Activated CD8-positive, alpha-beta memory T cell treated with anti-CD3 and anti-CD28 coated beads, Interleukin-2, amount 50 U/mL, for 24 hours (primary cell): ENCODE measurements at regions not wholly inside any gene's neighbourhood (a gene's known extent, or its start where the extent isn't known, plus 50 kb on each side); places are given as distances from the start of the nearest gene placed in this dataset.

ENCODE experiments used
- DNase-seq: peaks from one replicate; pipeline ENCODE4 v3.0.0-alpha.2; 2020; ENCODE audit errors: extremely low read depth

- no peak for DNase-seq
Measured at GRCh38 chr9:73451003-73451402, 299.3 kb downstream of the ANXA1 start.

GRCh38 chr9:73459817-73460216 lies 308.2 kb downstream of the ANXA1 start:
- DNase-seq = no peak

GRCh38 chr9:73468716-73469115 lies 317.1 kb downstream of the ANXA1 start:
- DNase-seq = no peak

GRCh38 chr9:73470766-73471165 lies 319.1 kb downstream of the ANXA1 start:
- DNase-seq = no peak

GRCh38 chr9:73474002-73474600 lies 322.4 kb downstream of the ANXA1 start:
- DNase-seq = no peak

GRCh38 chr9:73474625-73475024 lies 323.0 kb downstream of the ANXA1 start:
- DNase-seq = no peak

GRCh38 chr9:73494894-73495293 lies 343.2 kb downstream of the ANXA1 start:
- no peak for DNase-seq

- DNase-seq = no peak
Measured at GRCh38 chr9:73497796-73498195, 346.1 kb downstream of the ANXA1 start.

GRCh38 chr9:73515216-73515615 lies 363.6 kb downstream of the ANXA1 start:
- no peak for DNase-seq

- DNase-seq = no peak
Measured at GRCh38 chr9:73523391-73523790, 371.7 kb downstream of the ANXA1 start.

GRCh38 chr9:73525350-73525749 lies 373.7 kb downstream of the ANXA1 start:
- DNase-seq = no peak

- DNase-seq = no peak
Measured at GRCh38 chr9:73527521-73527920, 375.9 kb downstream of the ANXA1 start.

- no peak for DNase-seq
Measured at GRCh38 chr9:73528926-73529325, 377.3 kb downstream of the ANXA1 start.

GRCh38 chr9:73529666-73530065 lies 378.0 kb downstream of the ANXA1 start:
- DNase-seq = no peak

GRCh38 chr9:73531051-73531532 lies 379.4 kb downstream of the ANXA1 start:
- DNase-seq = no peak

GRCh38 chr9:73531658-73532057 lies 380.0 kb downstream of the ANXA1 start:
- no peak for DNase-seq

- no peak for DNase-seq
Measured at GRCh38 chr9:73532985-73533384, 381.3 kb downstream of the ANXA1 start.

- no peak for DNase-seq
Measured at GRCh38 chr9:73536403-73536802, 384.7 kb downstream of the ANXA1 start.

- DNase-seq = no peak
Measured at GRCh38 chr9:73537561-73537960, 385.9 kb downstream of the ANXA1 start.

GRCh38 chr9:73539881-73540390 lies 388.3 kb downstream of the ANXA1 start:
- no peak for DNase-seq

GRCh38 chr9:73541923-73542322 lies 390.3 kb downstream of the ANXA1 start:
- no peak for DNase-seq

- DNase-seq = no peak
Measured at GRCh38 chr9:73543727-73544126, 392.1 kb downstream of the ANXA1 start.

- DNase-seq = no peak
Measured at GRCh38 chr9:73548201-73548600, 396.5 kb downstream of the ANXA1 start.

GRCh38 chr9:73549991-73550390 lies 398.3 kb downstream of the ANXA1 start:
- no peak for DNase-seq
